A673 (cell line): ENCODE measurements at regions not wholly inside any gene's neighbourhood (a gene's known extent, or its start where the extent isn't known, plus 50 kb on each side); places are given as distances from the start of the nearest gene placed in this dataset.

Source experiments
- EZH2 ChIP-seq: fragments of 200-600 bp; sonication (generic); IDR thresholded peaks from 2 replicates; pipeline ENCODE4 v1.6.1; 2017; ENCODE audit warnings: borderline replicate concordance, low read depth, mild to moderate bottlenecking, mixed read lengths, antibody characterized with exemption, low read length; ENCODE audit not compliant: poor library complexity, severe bottlenecking
- TF ChIP-seq, protein P1 (sequence below): fragments of 300-800, 200-600 bp; sonication (generic); conservative IDR thresholded peaks from 2 replicates; pipeline ENCODE4 v1.5.1; 2017; ENCODE audit warnings: low read depth, mild to moderate bottlenecking, antibody characterized with exemption, low read length, moderate library complexity, mixed read lengths

- TF ChIP-seq, protein P1, sequence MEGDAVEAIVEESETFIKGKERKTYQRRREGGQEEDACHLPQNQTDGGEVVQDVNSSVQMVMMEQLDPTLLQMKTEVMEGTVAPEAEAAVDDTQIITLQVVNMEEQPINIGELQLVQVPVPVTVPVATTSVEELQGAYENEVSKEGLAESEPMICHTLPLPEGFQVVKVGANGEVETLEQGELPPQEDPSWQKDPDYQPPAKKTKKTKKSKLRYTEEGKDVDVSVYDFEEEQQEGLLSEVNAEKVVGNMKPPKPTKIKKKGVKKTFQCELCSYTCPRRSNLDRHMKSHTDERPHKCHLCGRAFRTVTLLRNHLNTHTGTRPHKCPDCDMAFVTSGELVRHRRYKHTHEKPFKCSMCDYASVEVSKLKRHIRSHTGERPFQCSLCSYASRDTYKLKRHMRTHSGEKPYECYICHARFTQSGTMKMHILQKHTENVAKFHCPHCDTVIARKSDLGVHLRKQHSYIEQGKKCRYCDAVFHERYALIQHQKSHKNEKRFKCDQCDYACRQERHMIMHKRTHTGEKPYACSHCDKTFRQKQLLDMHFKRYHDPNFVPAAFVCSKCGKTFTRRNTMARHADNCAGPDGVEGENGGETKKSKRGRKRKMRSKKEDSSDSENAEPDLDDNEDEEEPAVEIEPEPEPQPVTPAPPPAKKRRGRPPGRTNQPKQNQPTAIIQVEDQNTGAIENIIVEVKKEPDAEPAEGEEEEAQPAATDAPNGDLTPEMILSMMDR, result no peak
- no peak for TF ChIP-seq EZH2
Observed at GRCh38 chr10:62939698-62940097, 123.5 kb upstream of the EGR2 start.
